HEK293 (cell line): ENCODE measurements at regions not wholly inside any gene's neighbourhood (a gene's known extent, or its start where the extent isn't known, plus 50 kb on each side); places are given as distances from the start of the nearest gene placed in this dataset.
"Not testable (repeated sequence)": the region's sequence is repeated elsewhere in the genome, so short reads cannot be mapped to it uniquely, and the experiment has no call there.

Source experiments
- CTCF ChIA-PET: fragments of 350-600 bp; formaldehyde crosslinking; extraction: SDS; loops from one replicate; lab custom pipeline; 2021; ENCODE audit warnings: antibody characterized with exemption; lab: Yijun Ruan, JAX
- POLR2A ChIA-PET: fragments of 300-600 bp; formaldehyde crosslinking; extraction: SDS; loops from one replicate; lab custom pipeline; 2020; ENCODE audit warnings: antibody characterized with exemption, inconsistent platforms; lab: Yijun Ruan, JAX
- H3K27ac ChIP-seq: fragments of 200-500 bp; sonication (Bioruptor generic); 2 replicates; pipeline ENCODE4 v1.5.1; 2014; ENCODE audit warnings: low read depth, low read length, control low read depth, inconsistent platforms; ENCODE audit errors: extremely low read depth
- H3K36me3 ChIP-seq, 2 experiments: fragments of 200-500 bp in 1 of 2; sonication (Bioruptor generic) in 1 of 2; 1 replicate in 1 of 2; 2 replicates in 1 of 2; pipeline ENCODE4 v1.5.1; 2014 to 2017; ENCODE audit warnings: inconsistent platforms in 2 of 2, low read length in 2 of 2; ENCODE audit not compliant: control insufficient read depth in 2 of 2, insufficient read depth in 1 of 2
- H3K4me1 ChIP-seq: fragments of 200-500 bp; sonication (Bioruptor generic); 2 replicates; pipeline ENCODE4 v1.5.1; 2014; ENCODE audit warnings: mild to moderate bottlenecking, low read length, inconsistent platforms; ENCODE audit not compliant: control insufficient read depth, insufficient read depth
- H3K4me3 ChIP-seq: 2 replicates; pipeline ENCODE4 v1.5.1; 2011; ENCODE audit warnings: low read depth, mild to moderate bottlenecking, control low read depth, low read length, moderate library complexity
- H3K9me3 ChIP-seq: fragments of 200-500 bp; sonication (Bioruptor generic); 2 replicates; pipeline ENCODE4 v1.5.1; 2014; ENCODE audit warnings: low read depth, low read length, inconsistent platforms; ENCODE audit not compliant: control insufficient read depth, insufficient read depth
- KLF9 ChIP-seq: fragments of 450-650 bp; formaldehyde crosslinking; IDR thresholded peaks from 2 replicates; pipeline ENCODE4 v1.5.1; 2016; ENCODE audit warnings: missing biosample characterization, missing genetic modification characterization, low read depth
- REPIN1 ChIP-seq: fragments of 450-650 bp; formaldehyde crosslinking; IDR thresholded peaks from 2 replicates; pipeline ENCODE4 v1.5.1; 2017; ENCODE audit warnings: missing biosample characterization, missing genetic modification characterization, low read depth
- SCRT1 ChIP-seq: fragments of 450-650 bp; formaldehyde crosslinking; IDR thresholded peaks from 2 replicates; pipeline ENCODE4 v1.5.1; 2016; ENCODE audit warnings: missing biosample characterization, missing genetic modification characterization, borderline replicate concordance
- SCRT2 ChIP-seq: fragments of 450-650 bp; formaldehyde crosslinking; IDR thresholded peaks from 2 replicates; pipeline ENCODE4 v1.5.1; 2016; ENCODE audit warnings: missing biosample characterization, missing genetic modification characterization
- YY2 ChIP-seq: fragments of 450-650 bp; formaldehyde crosslinking; IDR thresholded peaks from 2 replicates; pipeline ENCODE4 v1.5.1; 2016; ENCODE audit warnings: missing biosample characterization, missing genetic modification characterization
- ZNF121 ChIP-seq: fragments of 450-650 bp; formaldehyde crosslinking; IDR thresholded peaks from 2 replicates; pipeline ENCODE4 v1.5.1; 2016; ENCODE audit warnings: missing biosample characterization, missing genetic modification characterization
- ZNF132 ChIP-seq: fragments of 450-650 bp; formaldehyde crosslinking; IDR thresholded peaks from 2 replicates; pipeline ENCODE4 v1.5.1; 2017; ENCODE audit warnings: missing biosample characterization, missing genetic modification characterization, borderline replicate concordance
- ZNF133 ChIP-seq: fragments of 450-650 bp; formaldehyde crosslinking; IDR thresholded peaks from 2 replicates; pipeline ENCODE4 v1.5.1; 2016; ENCODE audit warnings: missing biosample characterization, missing genetic modification characterization
- ZNF221 ChIP-seq: fragments of 450-650 bp; formaldehyde crosslinking; IDR thresholded peaks from 2 replicates; pipeline ENCODE4 v1.5.1; 2017; ENCODE audit warnings: missing biosample characterization, missing genetic modification characterization, borderline replicate concordance
- ZNF366 ChIP-seq: fragments of 450-650 bp; formaldehyde crosslinking; conservative IDR thresholded peaks from 2 replicates; pipeline ENCODE4 v1.5.1; 2016; ENCODE audit warnings: missing biosample characterization, missing genetic modification characterization
- ZNF404 ChIP-seq: fragments of 450-650 bp; formaldehyde crosslinking; IDR thresholded peaks from 2 replicates; pipeline ENCODE4 v1.5.1; 2017; ENCODE audit warnings: missing biosample characterization, missing genetic modification characterization
- ZNF449 ChIP-seq: fragments of 450-650 bp; formaldehyde crosslinking; IDR thresholded peaks from 2 replicates; pipeline ENCODE4 v1.5.1; 2017; ENCODE audit warnings: missing biosample characterization, mild to moderate bottlenecking, missing genetic modification characterization, moderate library complexity
- ZNF530 ChIP-seq: fragments of 450-650 bp; formaldehyde crosslinking; IDR thresholded peaks from 2 replicates; pipeline ENCODE4 v1.5.1; 2016; ENCODE audit warnings: low read depth, missing biosample characterization, missing genetic modification characterization
- ZNF561 ChIP-seq: fragments of 450-650 bp; IDR thresholded peaks from 2 replicates; pipeline ENCODE4 v1.5.1; 2018; ENCODE audit warnings: missing biosample characterization, missing genetic modification characterization, borderline replicate concordance
- ZNF626 ChIP-seq: fragments of 450-650 bp; sonication (Bioruptor Pico); formaldehyde crosslinking; IDR thresholded peaks from 2 replicates; pipeline ENCODE4 v1.5.1; 2018; ENCODE audit warnings: missing biosample characterization, missing genetic modification characterization, inconsistent platforms
- ZNF677 ChIP-seq: fragments of 450-650 bp; IDR thresholded peaks from 2 replicates; pipeline ENCODE4 v1.5.0; 2018; ENCODE audit warnings: missing biosample characterization, mild to moderate bottlenecking, missing genetic modification characterization, moderate library complexity
- ZNF768 ChIP-seq: fragments of 450-650 bp; formaldehyde crosslinking; IDR thresholded peaks from 2 replicates; pipeline ENCODE4 v1.5.1; 2018; ENCODE audit warnings: missing biosample characterization, mild to moderate bottlenecking, missing genetic modification characterization
- TF ChIP-seq, protein P1 (sequence below): fragments of 450-650 bp; formaldehyde crosslinking; IDR thresholded peaks from 2 replicates; pipeline ENCODE4 v1.5.1; 2016; ENCODE audit warnings: missing biosample characterization, missing genetic modification characterization
- TF ChIP-seq, protein P2 (sequence below): fragments of 450-650 bp; formaldehyde crosslinking; IDR thresholded peaks from 2 replicates; pipeline ENCODE4 v1.5.1; 2016; ENCODE audit warnings: missing biosample characterization, missing genetic modification characterization, low read depth

- H3K4me3 ChIP-seq: no peak overlapping the region
- no peaks in the 10 kb centered on the region; the same call in 1 of the 2 replicates for H3K4me1 ChIP-seq
- CTCF ChIA-PET: no interaction called here
- no peak overlapping the region for H3K27ac ChIP-seq
- POLR2A ChIA-PET: no interaction called here
- no peaks in the 10 kb centered on the region for H3K9me3 ChIP-seq
- TF ChIP-seq ZNF404 (tag by site-specific recombination) (no peak), ZNF221 (tag by site-specific recombination) (no peak), KLF9 (tag by site-specific recombination) (no peak), SCRT1 (tag by site-specific recombination) (no peak), ZNF530 (tag by site-specific recombination) (no peak), SCRT2 (tag by site-specific recombination) (no peak), REPIN1 (tag by site-specific recombination) (no peak), ZNF626 (tag by site-specific recombination) (no peak), ZNF561 (tag by site-specific recombination) (no peak), ZNF449 (tag by site-specific recombination) (no peak), ZNF768 (tag by site-specific recombination) (no peak), ZNF133 (tag by site-specific recombination) (no peak), ZNF366 (tag by site-specific recombination) (no peak), ZNF677 (tag by site-specific recombination) (no peak), YY2 (tag by site-specific recombination) (no peak), ZNF121 (tag by site-specific recombination) (no peak), ZNF132 (tag by site-specific recombination) (no peak)
- TF ChIP-seq, protein P1, sequence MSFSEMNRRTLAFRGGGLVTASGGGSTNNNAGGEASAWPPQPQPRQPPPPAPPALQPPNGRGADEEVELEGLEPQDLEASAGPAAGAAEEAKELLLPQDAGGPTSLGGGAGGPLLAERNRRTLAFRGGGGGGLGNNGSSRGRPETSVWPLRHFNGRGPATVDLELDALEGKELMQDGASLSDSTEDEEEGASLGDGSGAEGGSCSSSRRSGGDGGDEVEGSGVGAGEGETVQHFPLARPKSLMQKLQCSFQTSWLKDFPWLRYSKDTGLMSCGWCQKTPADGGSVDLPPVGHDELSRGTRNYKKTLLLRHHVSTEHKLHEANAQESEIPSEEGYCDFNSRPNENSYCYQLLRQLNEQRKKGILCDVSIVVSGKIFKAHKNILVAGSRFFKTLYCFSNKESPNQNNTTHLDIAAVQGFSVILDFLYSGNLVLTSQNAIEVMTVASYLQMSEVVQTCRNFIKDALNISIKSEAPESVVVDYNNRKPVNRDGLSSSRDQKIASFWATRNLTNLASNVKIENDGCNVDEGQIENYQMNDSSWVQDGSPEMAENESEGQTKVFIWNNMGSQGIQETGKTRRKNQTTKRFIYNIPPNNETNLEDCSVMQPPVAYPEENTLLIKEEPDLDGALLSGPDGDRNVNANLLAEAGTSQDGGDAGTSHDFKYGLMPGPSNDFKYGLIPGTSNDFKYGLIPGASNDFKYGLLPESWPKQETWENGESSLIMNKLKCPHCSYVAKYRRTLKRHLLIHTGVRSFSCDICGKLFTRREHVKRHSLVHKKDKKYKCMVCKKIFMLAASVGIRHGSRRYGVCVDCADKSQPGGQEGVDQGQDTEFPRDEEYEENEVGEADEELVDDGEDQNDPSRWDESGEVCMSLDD (tag by site-specific recombination): no peak
- TF ChIP-seq, protein P2, sequence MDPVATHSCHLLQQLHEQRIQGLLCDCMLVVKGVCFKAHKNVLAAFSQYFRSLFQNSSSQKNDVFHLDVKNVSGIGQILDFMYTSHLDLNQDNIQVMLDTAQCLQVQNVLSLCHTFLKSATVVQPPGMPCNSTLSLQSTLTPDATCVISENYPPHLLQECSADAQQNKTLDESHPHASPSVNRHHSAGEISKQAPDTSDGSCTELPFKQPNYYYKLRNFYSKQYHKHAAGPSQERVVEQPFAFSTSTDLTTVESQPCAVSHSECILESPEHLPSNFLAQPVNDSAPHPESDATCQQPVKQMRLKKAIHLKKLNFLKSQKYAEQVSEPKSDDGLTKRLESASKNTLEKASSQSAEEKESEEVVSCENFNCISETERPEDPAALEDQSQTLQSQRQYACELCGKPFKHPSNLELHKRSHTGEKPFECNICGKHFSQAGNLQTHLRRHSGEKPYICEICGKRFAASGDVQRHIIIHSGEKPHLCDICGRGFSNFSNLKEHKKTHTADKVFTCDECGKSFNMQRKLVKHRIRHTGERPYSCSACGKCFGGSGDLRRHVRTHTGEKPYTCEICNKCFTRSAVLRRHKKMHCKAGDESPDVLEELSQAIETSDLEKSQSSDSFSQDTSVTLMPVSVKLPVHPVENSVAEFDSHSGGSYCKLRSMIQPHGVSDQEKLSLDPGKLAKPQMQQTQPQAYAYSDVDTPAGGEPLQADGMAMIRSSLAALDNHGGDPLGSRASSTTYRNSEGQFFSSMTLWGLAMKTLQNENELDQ (tag by site-specific recombination): no peak
- H3K36me3 ChIP-seq: no peaks in the 10 kb centered on the region
These were observed 50.4 kb upstream of the ST3GAL6 start for GRCh38 chr3:98712726-98713125.

GRCh38 chr3:98713332-98713731 is 49.8 kb upstream of the ST3GAL6 start:
- CTCF ChIA-PET, H3K36me3 ChIP-seq, H3K4me1 ChIP-seq, H3K4me3 ChIP-seq, H3K27ac ChIP-seq, POLR2A ChIA-PET, H3K9me3 ChIP-seq: not testable (repeated sequence)
